Panc1 (cell line): ENCODE measurements at regions not wholly inside any gene's neighbourhood (a gene's known extent, or its start where the extent isn't known, plus 50 kb on each side); places are given as distances from the start of the nearest gene placed in this dataset.

ENCODE experiments used
- CTCF ChIP-seq: fragments of 450-650 bp; IDR thresholded peaks from 2 replicates; pipeline ENCODE4 v1.5.1; 2017; ENCODE audit warnings: mild to moderate bottlenecking
- POLR2AphosphoS5 ChIP-seq: IDR thresholded peaks from 2 replicates; pipeline ENCODE4 v1.6.1; 2012; ENCODE audit warnings: mild to moderate bottlenecking, low read depth, low read length, moderate library complexity
- SIN3A ChIP-seq: IDR thresholded peaks from 2 replicates; pipeline ENCODE4 v1.6.1; 2012; ENCODE audit warnings: low read depth, mild to moderate bottlenecking, low read length, moderate library complexity, borderline replicate concordance; ENCODE audit not compliant: insufficient read depth
- TF ChIP-seq, protein P1 (sequence below), 2 experiments: IDR thresholded peaks; 2 replicates each; pipeline ENCODE4 v1.6.1; 2011 to 2012; ENCODE audit warnings: low read depth in 2 of 2, control low read depth in 1 of 2, low read length in 1 of 2, mild to moderate bottlenecking in 1 of 2, moderate library complexity in 1 of 2; ENCODE audit not compliant: insufficient read depth in 1 of 2

GRCh38 chr2:51990684-51991083 is 958.8 kb upstream of the NRXN1 start:
- TF ChIP-seq CTCF (no peak), POLR2AphosphoS5 (no peak), SIN3A (no peak)
- TF ChIP-seq, protein P1, sequence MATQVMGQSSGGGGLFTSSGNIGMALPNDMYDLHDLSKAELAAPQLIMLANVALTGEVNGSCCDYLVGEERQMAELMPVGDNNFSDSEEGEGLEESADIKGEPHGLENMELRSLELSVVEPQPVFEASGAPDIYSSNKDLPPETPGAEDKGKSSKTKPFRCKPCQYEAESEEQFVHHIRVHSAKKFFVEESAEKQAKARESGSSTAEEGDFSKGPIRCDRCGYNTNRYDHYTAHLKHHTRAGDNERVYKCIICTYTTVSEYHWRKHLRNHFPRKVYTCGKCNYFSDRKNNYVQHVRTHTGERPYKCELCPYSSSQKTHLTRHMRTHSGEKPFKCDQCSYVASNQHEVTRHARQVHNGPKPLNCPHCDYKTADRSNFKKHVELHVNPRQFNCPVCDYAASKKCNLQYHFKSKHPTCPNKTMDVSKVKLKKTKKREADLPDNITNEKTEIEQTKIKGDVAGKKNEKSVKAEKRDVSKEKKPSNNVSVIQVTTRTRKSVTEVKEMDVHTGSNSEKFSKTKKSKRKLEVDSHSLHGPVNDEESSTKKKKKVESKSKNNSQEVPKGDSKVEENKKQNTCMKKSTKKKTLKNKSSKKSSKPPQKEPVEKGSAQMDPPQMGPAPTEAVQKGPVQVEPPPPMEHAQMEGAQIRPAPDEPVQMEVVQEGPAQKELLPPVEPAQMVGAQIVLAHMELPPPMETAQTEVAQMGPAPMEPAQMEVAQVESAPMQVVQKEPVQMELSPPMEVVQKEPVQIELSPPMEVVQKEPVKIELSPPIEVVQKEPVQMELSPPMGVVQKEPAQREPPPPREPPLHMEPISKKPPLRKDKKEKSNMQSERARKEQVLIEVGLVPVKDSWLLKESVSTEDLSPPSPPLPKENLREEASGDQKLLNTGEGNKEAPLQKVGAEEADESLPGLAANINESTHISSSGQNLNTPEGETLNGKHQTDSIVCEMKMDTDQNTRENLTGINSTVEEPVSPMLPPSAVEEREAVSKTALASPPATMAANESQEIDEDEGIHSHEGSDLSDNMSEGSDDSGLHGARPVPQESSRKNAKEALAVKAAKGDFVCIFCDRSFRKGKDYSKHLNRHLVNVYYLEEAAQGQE (IDR thresholded peaks at IDR 0.05; ENCODE audit: insufficient read depth in 1 of 2, low read depth in 2 of 2, low read length in 1 of 2) = no peak
